ENCODE measurements at regions not wholly inside any gene's neighbourhood (a gene's known extent, or its start where the extent isn't known, plus 50 kb on each side); places are given as distances from the start of the nearest gene placed in this dataset.

GRCh38 chr10:130915065-130915464 is 396.5 kb downstream of the TCERG1L start:
- Mint-ChIP-seq H3K4me3 (no peak overlapping the region), H3K27ac (no peak overlapping the region), H3K4me1 (no peaks in the 10 kb centered on the region), H3K9me3 (peaks cover 0 to 8% (median 4%) of the 10 kb centered on the region in 6 donors), H3K36me3 (peaks cover 0 to 4% (median 0%) of the 10 kb centered on the region in 3 donors), H3K27me3 (ENCODE audit: low read depth in 3 of 3) (peaks cover 1 to 4% (median 3%) of the 10 kb centered on the region in 3 donors)
- no peak for DNase-seq

GRCh38 chr10:130921461-130921860 is 390.1 kb downstream of the TCERG1L start:
- Mint-ChIP-seq H3K4me3 (no peak overlapping the region), H3K36me3 (no peaks in the 10 kb centered on the region), H3K9me3 (no peaks in the 10 kb centered on the region), H3K27me3 (ENCODE audit: low read depth in 3 of 3) (peaks cover 0 to 3% (median 1%) of the 10 kb centered on the region in 3 donors), H3K4me1 (no peaks in the 10 kb centered on the region), H3K27ac (no peak overlapping the region)
- DNase-seq = no peak

GRCh38 chr10:130921911-130922440 is 389.5 kb downstream of the TCERG1L start:
- no peaks in the 10 kb centered on the region for H3K9me3 Mint-ChIP-seq
- no peak overlapping the region for H3K27ac Mint-ChIP-seq
- no peaks in the 10 kb centered on the region for H3K4me1 Mint-ChIP-seq
- no peak overlapping the region for H3K4me3 Mint-ChIP-seq
- DNase-seq = no peak
- H3K27me3 Mint-ChIP-seq (ENCODE audit: low read depth in 3 of 3) = peaks cover 0 to 1% (median 0%) of the 10 kb centered on the region in 3 donors
- no peaks in the 10 kb centered on the region for H3K36me3 Mint-ChIP-seq

- H3K27me3 Mint-ChIP-seq (ENCODE audit: low read depth in 3 of 3) = peaks cover 0 to 1% (median 0%) of the 10 kb centered on the region in 3 donors
- no peak overlapping the region for H3K27ac Mint-ChIP-seq
- H3K4me1 Mint-ChIP-seq = no peaks in the 10 kb centered on the region
- H3K4me3 Mint-ChIP-seq = no peak overlapping the region
- DNase-seq = no peak
- no peaks in the 10 kb centered on the region for H3K9me3 Mint-ChIP-seq
- no peaks in the 10 kb centered on the region for H3K36me3 Mint-ChIP-seq
Observed at GRCh38 chr10:130923596-130923995, 387.9 kb downstream of the TCERG1L start.

- Mint-ChIP-seq H3K27ac (no peak overlapping the region), H3K4me3 (no peak overlapping the region), H3K36me3 (no peaks in the 10 kb centered on the region), H3K4me1 (no peaks in the 10 kb centered on the region), H3K27me3 (ENCODE audit: low read depth in 3 of 3) (peaks cover 0 to 1% (median 0%) of the 10 kb centered on the region in 3 donors), H3K9me3 (no peaks in the 10 kb centered on the region)
- DNase-seq = peak in 1 of 3 donors; percentile 5
Observed at GRCh38 chr10:130924138-130924819, 387.2 kb downstream of the TCERG1L start.

- H3K27me3 Mint-ChIP-seq (ENCODE audit: low read depth in 3 of 3) = peaks cover 0 to 2% (median 0%) of the 10 kb centered on the region in 3 donors
- H3K4me3 Mint-ChIP-seq = no peak overlapping the region
- DNase-seq = no peak
- no peaks in the 10 kb centered on the region for H3K4me1 Mint-ChIP-seq
- H3K9me3 Mint-ChIP-seq = no peaks in the 10 kb centered on the region
- H3K36me3 Mint-ChIP-seq = no peaks in the 10 kb centered on the region
- no peak overlapping the region for H3K27ac Mint-ChIP-seq
Observed at GRCh38 chr10:130926442-130926841, 385.1 kb downstream of the TCERG1L start.

GRCh38 chr10:130927157-130927556 is 384.4 kb downstream of the TCERG1L start:
- H3K4me1 Mint-ChIP-seq = no peaks in the 10 kb centered on the region
- H3K9me3 Mint-ChIP-seq = no peaks in the 10 kb centered on the region
- H3K4me3 Mint-ChIP-seq = no peak overlapping the region
- H3K27me3 Mint-ChIP-seq (ENCODE audit: low read depth in 3 of 3) = peaks cover 0 to 2% (median 0%) of the 10 kb centered on the region in 3 donors
- no peak for DNase-seq
- H3K27ac Mint-ChIP-seq = no peak overlapping the region
- no peaks in the 10 kb centered on the region for H3K36me3 Mint-ChIP-seq

GRCh38 chr10:130928306-130928705 is 383.2 kb downstream of the TCERG1L start:
- no peaks in the 10 kb centered on the region for H3K4me1 Mint-ChIP-seq
- H3K27me3 Mint-ChIP-seq (ENCODE audit: low read depth in 3 of 3) = peaks cover 0 to 2% (median under 1%) of the 10 kb centered on the region in 3 donors
- H3K36me3 Mint-ChIP-seq = no peaks in the 10 kb centered on the region
- H3K4me3 Mint-ChIP-seq = no peak overlapping the region
- no peak overlapping the region for H3K27ac Mint-ChIP-seq
- no peak for DNase-seq
- no peaks in the 10 kb centered on the region for H3K9me3 Mint-ChIP-seq

GRCh38 chr10:130929422-130930325 is 381.8 kb downstream of the TCERG1L start:
- Mint-ChIP-seq H3K4me1 (no peaks in the 10 kb centered on the region), H3K4me3 (no peak overlapping the region), H3K27me3 (ENCODE audit: low read depth in 3 of 3) (peaks cover 0 to 2% (median 2%) of the 10 kb centered on the region in 3 donors), H3K36me3 (no peaks in the 10 kb centered on the region), H3K9me3 (no peaks in the 10 kb centered on the region), H3K27ac (no peak overlapping the region)
- no peak for DNase-seq

GRCh38 chr10:130930821-130931220 is 380.7 kb downstream of the TCERG1L start:
- Mint-ChIP-seq H3K4me1 (no peaks in the 10 kb centered on the region), H3K27me3 (ENCODE audit: low read depth in 3 of 3) (peaks cover 0 to 2% (median 2%) of the 10 kb centered on the region in 3 donors), H3K36me3 (no peaks in the 10 kb centered on the region), H3K9me3 (no peaks in the 10 kb centered on the region), H3K4me3 (no peak overlapping the region), H3K27ac (no peak overlapping the region)
- DNase-seq = no peak

GRCh38 chr10:130931256-130931655 is 380.3 kb downstream of the TCERG1L start:
- no peak overlapping the region for H3K27ac Mint-ChIP-seq

GRCh38 chr10:130932326-130933007 is 379.1 kb downstream of the TCERG1L start:
- Mint-ChIP-seq H3K9me3 (no peaks in the 10 kb centered on the region), H3K36me3 (no peaks in the 10 kb centered on the region), H3K4me1 (no peaks in the 10 kb centered on the region)

More at GRCh38 chr10:130931256-130931655, 380.3 kb downstream of the TCERG1L start:
- no peaks in the 10 kb centered on the region for H3K36me3 Mint-ChIP-seq
- no peaks in the 10 kb centered on the region for H3K9me3 Mint-ChIP-seq
- peaks cover 0 to 2% (median 2%) of the 10 kb centered on the region in 3 donors for H3K27me3 Mint-ChIP-seq (ENCODE audit: low read depth in 3 of 3)
- H3K4me3 Mint-ChIP-seq = no peak overlapping the region
- H3K4me1 Mint-ChIP-seq = no peaks in the 10 kb centered on the region
- no peak for DNase-seq

GRCh38 chr10:130933008-130933390 is 378.5 kb downstream of the TCERG1L start:
- Mint-ChIP-seq H3K27ac (no peak overlapping the region), H3K4me3 (no peak overlapping the region), H3K4me1 (no peaks in the 10 kb centered on the region), H3K36me3 (no peaks in the 10 kb centered on the region), H3K27me3 (ENCODE audit: low read depth in 3 of 3) (peaks cover 0 to 2% (median 2%) of the 10 kb centered on the region in 3 donors), H3K9me3 (no peaks in the 10 kb centered on the region)
- DNase-seq = no peak

More at GRCh38 chr10:130932326-130933007, 379.1 kb downstream of the TCERG1L start:
- DNase-seq = no peak
- Mint-ChIP-seq H3K4me3 (no peak overlapping the region), H3K27ac (no peak overlapping the region), H3K27me3 (ENCODE audit: low read depth in 3 of 3) (peaks cover 0 to 2% (median 2%) of the 10 kb centered on the region in 3 donors)
